WERI-Rb-1 (cell line): ENCODE measurements at regions not wholly inside any gene's neighbourhood (a gene's known extent, or its start where the extent isn't known, plus 50 kb on each side); places are given as distances from the start of the nearest gene placed in this dataset.
"Not testable (repeated sequence)": the region's sequence is repeated elsewhere in the genome, so short reads cannot be mapped to it uniquely, and the experiment has no call there.

Experiments
- DNase-seq: peaks from one replicate; pipeline ENCODE4 v3.0.0-alpha.2; 2020
- H3K27ac ChIP-seq: fragments of 250-450 bp; sonication (Bioruptor Pico); 2 replicates; pipeline ENCODE4 v1.5.1; 2020; ENCODE audit warnings: mild to moderate bottlenecking, moderate library complexity
- H3K27me3 ChIP-seq: fragments of 250-450 bp; sonication (Bioruptor Pico); 2 replicates; pipeline ENCODE4 v1.5.1; 2021; ENCODE audit warnings: mild to moderate bottlenecking, low read depth, moderate library complexity; ENCODE audit not compliant: insufficient read depth, severe bottlenecking
- H3K36me3 ChIP-seq: fragments of 250-450 bp; sonication (Bioruptor Pico); 2 replicates; pipeline ENCODE4 v1.5.1; 2020; ENCODE audit warnings: mild to moderate bottlenecking, moderate library complexity
- H3K4me3 ChIP-seq: 2 replicates; pipeline ENCODE4 v1.5.1; 2011; ENCODE audit warnings: low read depth, mild to moderate bottlenecking, control low read depth, low read length
- H3K9me3 ChIP-seq: fragments of 250-450 bp; sonication (Bioruptor Pico); 2 replicates; pipeline ENCODE4 v1.5.1; 2021; ENCODE audit warnings: mild to moderate bottlenecking, moderate library complexity; ENCODE audit not compliant: severe bottlenecking
- CTCF ChIP-seq: IDR thresholded peaks from 2 replicates; pipeline ENCODE4 v1.5.1; 2011; ENCODE audit warnings: low read depth, mild to moderate bottlenecking, control low read depth, inconsistent platforms, low read length

DNA sequence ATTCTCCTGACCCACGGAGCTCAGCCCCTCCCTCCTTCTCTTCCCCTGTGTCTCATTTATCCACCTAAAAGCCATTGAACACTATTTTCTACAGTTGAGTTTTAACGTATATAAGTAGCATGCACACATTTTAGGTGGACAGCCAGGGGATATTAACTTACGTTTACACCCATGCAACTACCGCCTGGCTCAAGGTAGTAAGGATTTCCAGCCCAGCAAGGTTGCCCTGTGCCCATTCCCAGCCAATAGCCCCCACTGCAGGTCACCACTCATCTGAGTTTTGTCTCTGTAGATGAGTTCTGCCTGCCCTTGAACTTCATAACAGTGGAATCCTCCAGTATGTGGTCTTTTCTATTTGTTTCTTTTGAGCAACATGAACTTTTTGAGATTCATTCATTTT is 65.4 kb downstream of the SMIM38 start:
- no peak for TF ChIP-seq CTCF
- DNase-seq = no peak
- H3K4me3 ChIP-seq = no peak overlapping the region
- H3K27ac ChIP-seq = no peak overlapping the region
- no peaks in the 10 kb centered on the region for H3K36me3 ChIP-seq
- H3K27me3 ChIP-seq = no peaks in the 10 kb centered on the region
- no peaks in the 10 kb centered on the region for H3K9me3 ChIP-seq

DNA sequence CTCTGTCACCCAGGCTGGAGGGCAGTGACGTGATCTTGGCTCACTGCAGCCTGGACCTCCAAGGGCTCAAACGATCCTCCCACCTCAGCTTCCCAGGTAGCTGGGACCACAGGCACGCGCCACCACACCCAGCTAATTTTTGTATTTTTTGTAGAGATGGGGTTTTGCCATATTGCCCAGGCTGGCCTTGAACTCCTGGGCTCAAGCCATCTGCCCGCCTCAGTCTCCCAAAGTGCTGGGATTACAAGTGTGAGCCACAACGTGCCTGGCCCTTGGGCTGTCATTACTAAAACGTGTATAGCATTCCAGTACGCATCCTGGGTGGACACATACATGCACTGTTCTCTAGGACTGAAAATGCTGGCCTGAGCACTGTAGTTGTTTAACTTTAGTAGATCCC is 65.9 kb downstream of the SMIM38 start:
- H3K9me3 ChIP-seq, H3K27me3 ChIP-seq: not testable (repeated sequence)

DNA sequence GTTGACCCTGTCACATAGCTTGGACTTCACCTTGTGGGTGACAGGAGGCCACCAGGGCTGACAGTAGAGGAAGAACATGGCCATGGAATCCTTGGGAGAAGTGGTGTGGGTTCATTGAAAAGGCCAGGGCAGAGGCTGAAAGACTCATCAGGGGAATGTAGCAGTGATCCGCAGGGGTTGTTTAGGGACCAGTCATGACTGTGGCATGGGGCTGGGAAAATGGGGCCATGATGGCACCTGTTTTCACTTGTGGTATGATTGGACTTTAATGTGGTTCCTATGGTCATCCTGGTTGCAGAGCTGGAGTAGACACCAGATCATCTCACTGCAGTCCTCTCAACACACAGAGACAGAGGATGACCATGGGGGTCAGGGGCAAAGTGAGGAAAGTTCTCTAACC is 66.7 kb upstream of the MYEOV start:
- no peaks in the 10 kb centered on the region for H3K36me3 ChIP-seq
- no peak for TF ChIP-seq CTCF
- no peak overlapping the region for H3K27ac ChIP-seq
- H3K9me3 ChIP-seq = no peaks in the 10 kb centered on the region
- no peak for DNase-seq
- H3K27me3 ChIP-seq = no peaks in the 10 kb centered on the region
- no peak overlapping the region for H3K4me3 ChIP-seq

More for the DNA sequence above, 65.9 kb downstream of the SMIM38 start:
- H3K36me3 ChIP-seq, H3K4me3 ChIP-seq, H3K27ac ChIP-seq, DNase-seq: not testable (repeated sequence)

GRCh38 chr11:69229511-69229910 is 64.4 kb upstream of the MYEOV start:
- no peak for TF ChIP-seq CTCF
- Histone ChIP-seq H3K36me3 (no peaks in the 10 kb centered on the region), H3K27ac (no peak overlapping the region), H3K4me3 (no peak overlapping the region), H3K27me3 (no peaks in the 10 kb centered on the region), H3K9me3 (no peaks in the 10 kb centered on the region)
- no peak for DNase-seq

DNA sequence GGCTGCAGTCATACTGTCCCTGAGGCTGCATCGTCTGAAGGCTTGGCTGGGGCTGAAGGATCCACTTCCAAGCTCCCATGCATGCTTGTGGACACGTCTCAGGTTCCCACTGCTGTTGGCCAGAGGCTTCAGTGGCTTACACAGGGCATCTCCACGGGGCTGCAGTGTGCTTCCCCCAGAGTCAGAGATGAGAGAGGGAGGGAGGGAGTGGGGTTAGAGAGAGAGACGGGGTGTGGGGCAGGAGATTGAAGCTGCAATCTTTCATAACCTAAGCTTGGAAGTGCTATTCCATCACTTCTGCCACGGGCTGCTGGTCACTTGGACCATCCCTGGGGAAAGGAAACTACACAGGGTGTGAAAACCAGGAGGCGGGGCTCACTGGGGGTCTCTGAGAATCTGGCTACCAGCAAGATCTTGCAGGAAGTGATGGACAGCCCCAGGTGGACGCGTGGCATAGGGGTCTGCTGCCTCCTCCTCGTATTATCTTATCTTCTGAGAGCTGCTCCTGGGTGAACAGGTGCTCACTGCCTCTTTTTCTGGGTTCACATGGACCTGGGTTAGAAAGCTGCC is 63.0 kb upstream of the MYEOV start:
- no peaks in the 10 kb centered on the region for H3K9me3 ChIP-seq
- no peaks in the 10 kb centered on the region for H3K27me3 ChIP-seq
- no peaks in the 10 kb centered on the region for H3K36me3 ChIP-seq
- H3K4me3 ChIP-seq = no peak overlapping the region
- no peak for DNase-seq
- TF ChIP-seq CTCF = no peak
- no peak overlapping the region for H3K27ac ChIP-seq

- H3K27ac ChIP-seq = no peak overlapping the region
- no peak for TF ChIP-seq CTCF
- H3K27me3 ChIP-seq = no peaks in the 10 kb centered on the region
- H3K4me3 ChIP-seq = no peak overlapping the region
- H3K9me3 ChIP-seq = no peaks in the 10 kb centered on the region
- DNase-seq = no peak
- H3K36me3 ChIP-seq = no peaks in the 10 kb centered on the region
These were observed 62.4 kb upstream of the MYEOV start for GRCh38 chr11:69231466-69232018.
